KOPT-K1 (cell line): ENCODE measurements at regions not wholly inside any gene's neighbourhood (a gene's known extent, or its start where the extent isn't known, plus 50 kb on each side); places are given as distances from the start of the nearest gene placed in this dataset.
"Not testable (repeated sequence)": the region's sequence is repeated elsewhere in the genome, so short reads cannot be mapped to it uniquely, and the experiment has no call there.

Experiments
- H3K27ac ChIP-seq: fragments of 200-600 bp; sonication (generic); 2 replicates; pipeline ENCODE4 v1.5.1; 2016; ENCODE audit warnings: antibody characterized with exemption, mild to moderate bottlenecking, low read depth, low read length; ENCODE audit not compliant: poor library complexity, severe bottlenecking
- H3K36me3 ChIP-seq: fragments of 200-600 bp; sonication (generic); 2 replicates; pipeline ENCODE4 v1.5.1; 2017; ENCODE audit warnings: antibody characterized with exemption, mild to moderate bottlenecking, low read length, moderate library complexity; ENCODE audit not compliant: insufficient read depth
- H3K9me3 ChIP-seq: fragments of 200-600 bp; sonication (generic); 2 replicates; pipeline ENCODE4 v1.5.1; 2017; ENCODE audit warnings: antibody characterized with exemption, low read length, mild to moderate bottlenecking; ENCODE audit not compliant: insufficient read depth, poor library complexity, severe bottlenecking

- Histone ChIP-seq H3K36me3 (no peaks in the 10 kb centered on the region), H3K9me3 (peaks cover 6% of the 10 kb centered on the region), H3K27ac (no peak overlapping the region)
These were observed 205.2 kb upstream of the MOCS1 start for GRCh38 chr6:40139447-40139846.

DNA sequence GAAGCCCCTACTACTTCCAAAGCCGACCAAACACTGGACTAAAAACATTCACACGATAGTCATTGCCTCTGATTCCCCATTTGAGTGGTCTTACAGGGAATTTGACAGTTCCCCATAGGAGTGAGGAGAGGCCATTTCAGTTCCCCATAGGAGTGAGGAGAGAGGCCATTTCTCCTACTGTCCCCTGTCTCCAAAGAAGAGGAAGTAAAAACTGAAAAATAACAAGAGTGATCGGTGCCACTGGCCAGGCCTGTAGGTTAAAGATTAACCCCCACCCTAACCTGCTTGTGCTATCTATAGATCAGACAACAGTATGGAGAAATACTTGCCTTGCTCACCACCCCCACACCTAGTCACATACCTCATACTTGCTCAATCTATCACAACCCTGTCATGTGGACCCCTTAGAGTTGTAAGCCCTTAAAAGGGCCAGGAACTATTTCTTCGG lies 204.0 kb upstream of the MOCS1 start:
- H3K9me3 ChIP-seq, result peaks cover 6% of the 10 kb centered on the region
- H3K36me3 ChIP-seq, result no peaks in the 10 kb centered on the region
- no peak overlapping the region for H3K27ac ChIP-seq

GRCh38 chr6:40135491-40136072 lies 201.3 kb upstream of the MOCS1 start:
- Histone ChIP-seq H3K36me3 (no peaks in the 10 kb centered on the region), H3K9me3 (peaks cover 6% of the 10 kb centered on the region), H3K27ac (no peak overlapping the region)

DNA sequence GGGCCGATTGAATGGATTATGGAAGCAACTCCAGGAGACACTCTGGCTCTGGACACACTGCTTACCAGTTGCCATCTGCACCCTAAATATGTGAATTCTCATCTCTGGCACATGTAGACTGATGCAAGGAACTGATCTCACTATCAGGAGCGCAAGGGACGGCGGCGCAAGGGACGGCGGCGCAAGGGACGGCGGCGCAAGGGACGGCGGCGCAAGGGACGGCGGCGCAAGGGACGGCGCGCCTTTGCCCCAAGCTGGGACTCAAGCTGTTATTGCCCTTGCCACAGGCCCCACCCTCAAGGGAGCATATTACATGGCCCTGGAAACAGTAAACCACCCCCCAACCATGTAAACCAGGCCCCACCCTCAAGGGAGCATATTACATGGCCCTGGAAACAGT lies 199.7 kb upstream of the MOCS1 start:
- H3K36me3 ChIP-seq, H3K9me3 ChIP-seq, H3K27ac ChIP-seq: not testable (repeated sequence)

GRCh38 chr6:40131675-40132074 lies 197.4 kb upstream of the MOCS1 start:
- H3K27ac ChIP-seq, result no peak overlapping the region
- no peaks in the 10 kb centered on the region for H3K36me3 ChIP-seq
- peaks cover 3% of the 10 kb centered on the region for H3K9me3 ChIP-seq

GRCh38 chr6:40128127-40128526 lies 193.9 kb upstream of the MOCS1 start:
- Histone ChIP-seq H3K27ac (no peak overlapping the region), H3K36me3 (no peaks in the 10 kb centered on the region), H3K9me3 (no peaks in the 10 kb centered on the region)

DNA sequence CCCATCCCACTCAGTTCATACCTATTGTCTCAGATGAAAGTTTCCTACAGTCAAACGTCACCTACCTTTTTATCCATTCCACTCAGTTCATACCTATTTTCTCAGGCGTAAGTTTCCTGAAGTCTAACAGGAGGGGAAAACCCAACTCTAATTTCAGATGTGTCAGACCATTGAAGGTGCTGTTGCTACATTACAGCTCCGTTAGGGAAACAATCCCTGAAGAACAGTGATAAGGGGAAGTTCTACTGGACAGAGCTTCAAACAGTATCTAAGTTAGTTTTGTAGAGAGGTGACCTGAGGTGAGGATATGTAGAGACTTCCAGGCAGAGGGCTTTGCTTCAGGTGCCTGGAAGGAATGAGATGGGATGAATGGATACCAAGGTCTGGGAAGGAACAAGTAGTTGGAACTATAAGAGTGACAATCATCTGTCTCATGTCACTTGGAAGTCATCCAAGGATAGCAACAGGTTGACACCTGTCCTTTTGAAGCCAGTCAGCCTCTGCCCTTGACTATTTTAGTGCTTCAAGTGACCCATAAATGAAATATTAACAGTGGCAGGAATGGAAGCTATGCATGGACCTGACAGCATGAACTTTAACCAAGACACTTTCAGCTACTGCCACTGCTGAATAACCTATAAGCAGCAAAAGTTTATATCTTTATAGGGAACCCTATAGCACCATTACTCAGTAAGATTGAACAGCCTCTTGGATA lies 191.6 kb upstream of the MOCS1 start:
- H3K27ac ChIP-seq, result no peak overlapping the region

GRCh38 chr6:40124924-40125323 lies 190.7 kb upstream of the MOCS1 start:
- no peaks in the 10 kb centered on the region for H3K9me3 ChIP-seq
- H3K27ac ChIP-seq, result no peak overlapping the region
- H3K36me3 ChIP-seq, result no peaks in the 10 kb centered on the region

More for the DNA sequence above, 191.6 kb upstream of the MOCS1 start:
- Histone ChIP-seq H3K9me3 (no peaks in the 10 kb centered on the region), H3K36me3 (no peaks in the 10 kb centered on the region)

DNA sequence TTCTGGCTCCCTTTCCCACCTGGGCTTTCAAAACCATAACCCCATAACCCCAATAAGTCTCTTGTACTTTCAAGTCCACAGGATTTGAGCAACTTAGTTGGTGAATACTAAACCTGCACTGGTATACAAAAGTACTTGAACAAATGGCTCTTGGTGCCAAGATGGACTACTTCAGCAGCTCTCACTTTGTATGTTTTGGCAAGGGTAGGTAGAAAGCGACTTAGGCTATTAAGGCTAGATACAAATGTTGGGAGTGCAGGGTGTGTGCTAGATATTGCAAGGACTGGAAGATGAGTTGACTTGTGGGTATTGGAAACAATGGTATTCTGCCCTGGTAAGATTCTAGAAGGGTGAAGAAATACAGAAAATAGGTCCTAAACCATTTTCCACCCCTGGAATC lies 182.6 kb upstream of the MOCS1 start:
- H3K27ac ChIP-seq, result no peak overlapping the region
- H3K36me3 ChIP-seq, result no peaks in the 10 kb centered on the region
- no peaks in the 10 kb centered on the region for H3K9me3 ChIP-seq

DNA sequence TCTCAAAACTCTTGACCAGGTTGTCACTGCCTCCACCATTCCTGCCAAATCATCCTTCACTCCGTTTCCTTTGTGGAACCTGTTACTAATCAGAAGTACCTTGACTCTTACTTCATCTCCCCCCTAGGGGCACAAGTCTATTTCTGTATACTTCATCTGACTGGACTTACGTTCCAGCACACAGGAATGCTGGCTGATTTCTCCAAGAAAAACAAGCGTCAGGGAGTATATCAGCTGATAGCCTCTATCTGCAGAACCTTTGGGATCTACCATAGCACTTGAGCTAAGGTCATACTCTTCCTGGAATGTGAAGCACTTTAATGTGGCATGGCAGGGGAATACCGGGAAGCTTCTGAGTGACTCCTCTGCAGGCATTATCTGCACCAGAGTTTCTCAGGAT lies 178.1 kb upstream of the MOCS1 start:
- peaks cover 6% of the 10 kb centered on the region for H3K9me3 ChIP-seq
- no peak overlapping the region for H3K27ac ChIP-seq
- no peaks in the 10 kb centered on the region for H3K36me3 ChIP-seq

- Histone ChIP-seq H3K27ac (no peak overlapping the region), H3K9me3 (peaks cover 6% of the 10 kb centered on the region), H3K36me3 (no peaks in the 10 kb centered on the region)
These were observed 174.5 kb upstream of the MOCS1 start for GRCh38 chr6:40108736-40109135.

GRCh38 chr6:40106840-40107239 lies 172.6 kb upstream of the MOCS1 start:
- no peak overlapping the region for H3K27ac ChIP-seq
- H3K36me3 ChIP-seq, result no peaks in the 10 kb centered on the region
- peaks cover 6% of the 10 kb centered on the region for H3K9me3 ChIP-seq

DNA sequence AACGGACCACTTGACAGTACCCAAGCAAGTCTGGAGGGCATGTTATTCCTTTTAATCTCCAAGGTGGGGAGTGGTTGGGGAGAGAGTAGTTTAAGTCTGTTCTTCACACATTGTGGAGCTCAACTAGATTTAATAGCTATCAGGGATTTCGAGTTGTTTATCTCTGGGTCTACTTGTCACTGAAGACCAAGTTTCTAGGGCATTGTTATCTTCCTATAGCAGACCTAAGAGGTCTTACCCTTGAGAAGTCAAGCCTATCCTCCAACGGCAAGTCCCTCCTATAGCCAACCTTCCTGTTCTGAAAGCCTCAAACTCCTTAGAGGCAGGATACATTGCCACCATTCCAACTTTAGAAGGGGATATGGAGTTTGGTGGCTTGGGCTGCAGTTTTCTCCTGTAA lies 164.5 kb upstream of the MOCS1 start:
- H3K36me3 ChIP-seq, result no peaks in the 10 kb centered on the region
- no peak overlapping the region for H3K27ac ChIP-seq
- H3K9me3 ChIP-seq, result no peaks in the 10 kb centered on the region

DNA sequence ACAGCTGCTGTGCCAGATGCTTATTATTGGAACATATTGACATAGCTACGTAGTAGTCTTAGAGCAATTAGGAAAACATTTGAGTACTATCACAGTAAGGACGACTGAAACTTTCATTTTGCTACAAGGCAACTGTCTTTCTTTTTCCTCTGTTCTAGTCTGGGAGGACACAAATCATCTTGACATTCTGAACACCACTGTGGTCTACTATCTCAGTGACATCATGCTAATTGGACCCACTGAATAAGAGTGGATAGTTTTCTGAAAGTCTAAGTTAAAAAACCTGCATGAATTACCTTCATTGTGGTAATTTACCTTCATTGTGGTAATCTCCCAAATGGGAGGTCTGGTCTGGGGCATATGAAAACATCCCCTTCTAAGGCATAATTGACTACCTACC lies 163.3 kb upstream of the MOCS1 start:
- H3K27ac ChIP-seq, result no peak overlapping the region
- no peaks in the 10 kb centered on the region for H3K9me3 ChIP-seq
- H3K36me3 ChIP-seq, result no peaks in the 10 kb centered on the region

- Histone ChIP-seq H3K27ac (no peak overlapping the region), H3K36me3 (no peaks in the 10 kb centered on the region), H3K9me3 (no peaks in the 10 kb centered on the region)
These were observed 149.1 kb upstream of the MOCS1 start for GRCh38 chr6:40083141-40083920.
